HCT116 (cell line): ENCODE measurements at regions not wholly inside any gene's neighbourhood (a gene's known extent, or its start where the extent isn't known, plus 50 kb on each side); places are given as distances from the start of the nearest gene placed in this dataset.

Source experiments
- CTCF ChIP-seq, 3 experiments: fragments of 200-600 bp in 1 of 3; sonication (generic) in 1 of 3; IDR thresholded peaks in 2 of 3; conservative IDR thresholded peaks in 1 of 3; 2 replicates each; pipeline ENCODE4 v1.5.1; 2012 to 2017; ENCODE audit warnings: low read depth in 2 of 3, low read length in 2 of 3, antibody characterized with exemption in 1 of 3, borderline replicate concordance in 1 of 3, control low read depth in 1 of 3, mild to moderate bottlenecking in 1 of 3, mixed read lengths in 1 of 3, mixed run types in 1 of 3, moderate library complexity in 1 of 3; ENCODE audit not compliant: insufficient read depth in 1 of 3
- EGR1 ChIP-seq: IDR thresholded peaks from 2 replicates; pipeline ENCODE4 v1.6.1; 2012; ENCODE audit warnings: low read depth
- EZH2 ChIP-seq: fragments of 200-600 bp; sonication (generic); IDR thresholded peaks from 2 replicates; pipeline ENCODE4 v1.6.1; 2017; ENCODE audit warnings: antibody characterized with exemption, mixed run types
- EZH2phosphoT487 ChIP-seq: fragments of 200-600 bp; IDR thresholded peaks from 2 replicates; pipeline ENCODE4 v1.6.1; 2018; ENCODE audit warnings: antibody characterized with exemption, borderline replicate concordance
- POLR2AphosphoS5 ChIP-seq: IDR thresholded peaks from 2 replicates; pipeline ENCODE4 v1.6.1; 2011; ENCODE audit warnings: mild to moderate bottlenecking, low read depth, low read length, moderate library complexity
- SRF ChIP-seq: IDR thresholded peaks from 2 replicates; pipeline ENCODE4 v1.6.1; 2012; ENCODE audit warnings: low read depth

DNA sequence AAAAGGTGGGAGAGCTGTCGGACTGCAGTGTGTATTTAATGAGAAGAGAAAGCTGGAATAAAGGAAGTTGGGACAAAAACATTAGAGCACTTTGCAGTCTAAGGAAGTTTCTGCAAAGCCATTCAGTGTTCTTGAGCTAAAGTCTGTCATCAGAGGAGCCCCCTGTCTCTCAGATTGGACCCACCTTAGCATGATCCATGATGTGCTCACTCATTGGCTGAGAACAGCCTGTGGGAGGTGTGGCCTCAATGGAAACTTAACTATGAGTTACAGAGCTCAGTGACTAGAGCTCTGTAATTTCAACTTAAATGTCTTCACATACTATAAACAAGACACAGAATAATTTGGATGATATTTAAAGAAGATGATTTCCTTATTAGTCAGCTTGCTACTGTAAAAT is 437.0 kb downstream of the BTBD3 start:
- TF ChIP-seq POLR2AphosphoS5 (no peak), EGR1 (no peak), EZH2 (no peak), EZH2phosphoT487 (no peak), CTCF (IDR thresholded peaks at IDR 0.05 in 2 of 3, conservative IDR thresholded peaks at IDR 0.05 in 1 of 3; ENCODE audit: borderline replicate concordance in 1 of 3, insufficient read depth in 1 of 3, low read depth in 2 of 3, low read length in 2 of 3) (no peak), SRF (no peak)
